DND-41 (cell line): ENCODE measurements at regions not wholly inside any gene's neighbourhood (a gene's known extent, or its start where the extent isn't known, plus 50 kb on each side); places are given as distances from the start of the nearest gene placed in this dataset.

Experiments used
- ATAC-seq: fragments of 200-7000 bp; cut with Tn5 transposase; 3 replicates; pipeline ENCODE4 v1.9.1; 2021; ENCODE audit warnings: low read depth; ENCODE audit not compliant: insufficient read depth
- DNase-seq: peaks from one replicate; pipeline ENCODE4 v3.0.0-alpha.2; 2020
- H2AFZ ChIP-seq: 2 replicates; pipeline ENCODE4 v1.6.0; 2012; ENCODE audit warnings: low read depth, low read length
- H3K27ac ChIP-seq: 2 replicates; pipeline ENCODE4 v1.5.1; 2012; ENCODE audit warnings: low read length, inconsistent platforms
- H3K27me3 ChIP-seq: fragments of 200-600 bp; sonication (generic); 2 replicates; pipeline ENCODE4 v1.6.0; 2012; ENCODE audit warnings: low read length, mild to moderate bottlenecking, inconsistent platforms; ENCODE audit not compliant: insufficient read depth, poor library complexity
- H3K36me3 ChIP-seq: 2 replicates; pipeline ENCODE4 v1.5.1; 2012; ENCODE audit warnings: low read length, inconsistent platforms; ENCODE audit not compliant: insufficient read depth
- H3K4me1 ChIP-seq: 2 replicates; pipeline ENCODE4 v1.5.1; 2012; ENCODE audit warnings: mild to moderate bottlenecking, low read length; ENCODE audit not compliant: insufficient read depth
- H3K4me2 ChIP-seq: 2 replicates; pipeline ENCODE4 v1.6.0; 2012; ENCODE audit warnings: mild to moderate bottlenecking, moderate library complexity, low read length, inconsistent platforms; ENCODE audit not compliant: insufficient read depth
- H3K4me3 ChIP-seq, 2 experiments: fragments of 200-600 bp in 1 of 2; shearing (Covaris generic) in 1 of 2; 2 replicates each; pipeline ENCODE4 v1.5.1; 2012 to 2016; ENCODE audit warnings: inconsistent platforms in 2 of 2, low read length in 2 of 2, mild to moderate bottlenecking in 2 of 2, low read depth in 1 of 2, moderate library complexity in 1 of 2
- H3K79me2 ChIP-seq: 2 replicates; pipeline ENCODE4 v1.6.0; 2012; ENCODE audit warnings: low read length, inconsistent platforms; ENCODE audit not compliant: insufficient read depth
- H3K9ac ChIP-seq: 2 replicates; pipeline ENCODE4 v1.6.0; 2012; ENCODE audit warnings: low read depth, mild to moderate bottlenecking, inconsistent platforms, low read length, moderate library complexity
- H3K9me3 ChIP-seq: 2 replicates; pipeline ENCODE4 v1.5.1; 2012; ENCODE audit warnings: low read length, moderate library complexity, mild to moderate bottlenecking, inconsistent platforms; ENCODE audit not compliant: insufficient read depth, severe bottlenecking
- H4K20me1 ChIP-seq: 2 replicates; pipeline ENCODE4 v1.6.0; 2012; ENCODE audit warnings: low read length; ENCODE audit not compliant: insufficient read depth
- CTCF ChIP-seq: IDR thresholded peaks from 2 replicates; pipeline ENCODE4 v1.5.1; 2012; ENCODE audit warnings: borderline replicate concordance, low read length, moderate library complexity, mild to moderate bottlenecking; ENCODE audit not compliant: poor library complexity, severe bottlenecking; ENCODE audit errors: extremely low read depth
- EZH2 ChIP-seq: IDR thresholded peaks from 3 replicates; pipeline ENCODE4 v1.6.1; 2012; ENCODE audit warnings: borderline replicate concordance, low read depth, mild to moderate bottlenecking, moderate library complexity, low read length, inconsistent platforms; ENCODE audit not compliant: severe bottlenecking

GRCh38 chr6:2491137-2491536, 245.7 kb upstream of the GMDS start:
- H3K9me3 ChIP-seq: no peaks in the 10 kb centered on the region
- no peak overlapping the region for H3K27ac ChIP-seq
- H3K27me3 ChIP-seq: peaks cover 13% of the 10 kb centered on the region
- TF ChIP-seq EZH2: no peak
- TF ChIP-seq CTCF: no peak
- ATAC-seq (no peak), DNase-seq (no peak)
- H2AFZ ChIP-seq: no peak overlapping the region
- H3K79me2 ChIP-seq: no peaks in the 10 kb centered on the region
- H3K4me2 ChIP-seq: no peak overlapping the region
- H3K4me1 ChIP-seq: no peaks in the 10 kb centered on the region
- H3K9ac ChIP-seq: no peak overlapping the region
- no peaks in the 10 kb centered on the region for H4K20me1 ChIP-seq
- H3K36me3 ChIP-seq: no peaks in the 10 kb centered on the region
- no peak overlapping the region for H3K4me3 ChIP-seq

- no peak for DNase-seq
- H3K9ac ChIP-seq: no peak overlapping the region
Measured at GRCh38 chr6:2488578-2488977, 243.2 kb upstream of the GMDS start.

GRCh38 chr6:2485116-2485515, 239.7 kb upstream of the GMDS start:
- Histone ChIP-seq H4K20me1 (no peaks in the 10 kb centered on the region), H3K9ac (no peak overlapping the region), H3K27ac (no peak overlapping the region), H2AFZ (no peak overlapping the region), H3K36me3 (no peaks in the 10 kb centered on the region), H3K27me3 (peaks cover 13% of the 10 kb centered on the region), H3K9me3 (peaks cover 5% of the 10 kb centered on the region), H3K4me1 (no peaks in the 10 kb centered on the region), H3K4me3 (no peak overlapping the region), H3K79me2 (no peaks in the 10 kb centered on the region), H3K4me2 (no peak overlapping the region)
- TF ChIP-seq EZH2: no peak
- DNase-seq (no peak), ATAC-seq (no peak)

More at GRCh38 chr6:2488578-2488977, 243.2 kb upstream of the GMDS start:
- Histone ChIP-seq H3K79me2 (no peaks in the 10 kb centered on the region), H2AFZ (no peak overlapping the region), H3K4me1 (no peaks in the 10 kb centered on the region), H4K20me1 (no peaks in the 10 kb centered on the region), H3K36me3 (no peaks in the 10 kb centered on the region), H3K27me3 (peaks cover 13% of the 10 kb centered on the region), H3K4me3 (no peak overlapping the region), H3K4me2 (no peak overlapping the region), H3K9me3 (no peaks in the 10 kb centered on the region), H3K27ac (no peak overlapping the region)
- no peak for TF ChIP-seq EZH2
- TF ChIP-seq CTCF: no peak
- no peak for ATAC-seq

DNA sequence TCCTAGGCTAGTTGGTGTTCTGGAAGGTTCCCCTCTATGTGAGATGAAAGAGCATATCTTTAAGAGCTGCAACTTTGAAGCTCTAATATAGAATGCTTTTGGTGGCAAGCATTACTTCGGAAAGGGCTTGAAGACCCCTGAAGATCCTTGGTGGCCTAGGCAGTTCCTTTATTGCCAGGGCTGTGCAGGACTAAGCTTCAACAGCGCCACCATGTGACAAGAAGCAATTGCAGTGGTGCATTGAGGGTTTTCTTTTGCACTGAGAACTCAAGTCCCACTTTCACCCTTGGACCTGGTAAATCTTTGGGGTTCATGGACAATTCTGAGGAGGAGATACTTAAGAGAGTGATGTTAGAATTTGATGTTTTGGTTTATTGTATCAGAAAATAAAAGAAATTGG, 237.4 kb upstream of the GMDS start:
- TF ChIP-seq EZH2 (no peak), CTCF (peak; percentile 33)
- H3K36me3 ChIP-seq: no peaks in the 10 kb centered on the region
- no peak overlapping the region for H3K4me3 ChIP-seq
- ATAC-seq: no peak
- H3K4me1 ChIP-seq: no peaks in the 10 kb centered on the region
- H3K9me3 ChIP-seq: peaks cover 5% of the 10 kb centered on the region
- H3K9ac ChIP-seq: no peak overlapping the region
- H3K4me2 ChIP-seq: no peak overlapping the region
- no peak for DNase-seq
- no peak overlapping the region for H3K27ac ChIP-seq
- peaks cover 10% of the 10 kb centered on the region for H3K27me3 ChIP-seq
- no peaks in the 10 kb centered on the region for H3K79me2 ChIP-seq
- H4K20me1 ChIP-seq: no peaks in the 10 kb centered on the region
- H2AFZ ChIP-seq: no peak overlapping the region
